K562 (cell line): ENCODE measurements at regions not wholly inside any gene's neighbourhood (a gene's known extent, or its start where the extent isn't known, plus 50 kb on each side); places are given as distances from the start of the nearest gene placed in this dataset.
A peak's percentile ranks its signal among the peaks of the same experiment; 100 is the strongest.

ENCODE experiments used
- ATF7 ChIP-seq: fragments of 450-650 bp; IDR thresholded peaks from 2 replicates; pipeline ENCODE4 v1.7.1; 2014; ENCODE audit warnings: mild to moderate bottlenecking, moderate library complexity
- BACH1 ChIP-seq: fragments of 200-800 bp; sonication (Bioruptor generic); IDR thresholded peaks from 2 replicates; pipeline ENCODE4 v1.6.1; 2016; ENCODE audit warnings: missing genetic modification characterization, missing compliant biosample characterization
- CHD1 ChIP-seq: fragments of 200-600 bp; sonication (generic); IDR thresholded peaks from one replicate; pipeline ENCODE4 v1.6.1; 2012; ENCODE audit warnings: mild to moderate bottlenecking, moderate library complexity, low read length, inconsistent platforms
- DPF2 ChIP-seq: fragments of 450-650 bp; IDR thresholded peaks from 2 replicates; pipeline ENCODE4 v1.6.1; 2016
- HMG20B ChIP-seq: fragments of 250-450 bp; sonication (Bioruptor Pico); IDR thresholded peaks from 2 replicates; pipeline ENCODE4 v1.5.0; 2021; ENCODE audit warnings: mild to moderate bottlenecking
- JUNB ChIP-seq: fragments of 450-650 bp; formaldehyde crosslinking; conservative IDR thresholded peaks from 2 replicates; pipeline ENCODE4 v1.4.0; 2020; ENCODE audit warnings: mild to moderate bottlenecking
- MEF2D ChIP-seq: conservative IDR thresholded peaks from 2 replicates; pipeline ENCODE4 v1.6.1; 2016; ENCODE audit warnings: low read depth, missing genetic modification characterization, missing compliant biosample characterization
- MTA2 ChIP-seq: fragments of 450-650 bp; IDR thresholded peaks from 2 replicates; pipeline ENCODE4 v1.6.1; 2016; ENCODE audit warnings: low read depth
- NFRKB ChIP-seq: fragments of 450-650 bp; IDR thresholded peaks from 2 replicates; pipeline ENCODE4 v1.6.1; 2016; ENCODE audit warnings: low read depth
- RBM14 ChIP-seq: fragments of 200-400 bp; formaldehyde crosslinking; IDR thresholded peaks from 2 replicates; pipeline ENCODE4 v1.6.1; 2018; ENCODE audit warnings: low read depth, mild to moderate bottlenecking, low read length, moderate library complexity, borderline replicate concordance; ENCODE audit not compliant: insufficient read depth
- SAFB ChIP-seq: fragments of 200-400 bp; formaldehyde crosslinking; IDR thresholded peaks from 2 replicates; pipeline ENCODE4 v1.6.1; 2017; ENCODE audit warnings: low read depth, low read length, borderline replicate concordance
- TRIM28 ChIP-seq: fragments of 450-650 bp; IDR thresholded peaks from 2 replicates; pipeline ENCODE4 v1.6.1; 2017
- ZBTB7A ChIP-seq: IDR thresholded peaks from 2 replicates; pipeline ENCODE4 v1.6.1; 2011; ENCODE audit warnings: low read depth, mild to moderate bottlenecking, low read length, moderate library complexity, borderline replicate concordance; ENCODE audit not compliant: control insufficient read depth
- ZNF324 ChIP-seq: fragments of 250-450 bp; sonication (Bioruptor Pico); IDR thresholded peaks from 2 replicates; pipeline ENCODE4 v1.4.0; 2020; ENCODE audit warnings: mild to moderate bottlenecking
- TF ChIP-seq, protein P1 (sequence below): fragments of 200-800 bp; sonication (Bioruptor generic); IDR thresholded peaks from 2 replicates; pipeline ENCODE4 v1.6.1; 2016; ENCODE audit warnings: missing genetic modification characterization, missing compliant biosample characterization
- TF ChIP-seq, protein P2 (sequence below): sonication (generic); formaldehyde crosslinking; IDR thresholded peaks from 2 replicates; pipeline ENCODE4 v1.8.0; 2023; ENCODE audit warnings: mild to moderate bottlenecking, missing genetic modification reagents
- TF ChIP-seq, protein P3 (sequence below), 2 experiments: fragments of 450-650 bp in 1 of 2; sonication (generic) in 1 of 2; formaldehyde crosslinking in 1 of 2; IDR thresholded peaks in 1 of 2; conservative IDR thresholded peaks in 1 of 2; 2 replicates each; pipeline versions ENCODE4 v1.6.1 to v1.8.1; 2016 to 2023; ENCODE audit warnings: mild to moderate bottlenecking in 2 of 2, moderate library complexity in 2 of 2, inconsistent platforms in 1 of 2, missing genetic modification reagents in 1 of 2
- TF ChIP-seq, protein P4 (sequence below): fragments of 250-450 bp; sonication (Bioruptor Pico); IDR thresholded peaks from 2 replicates; pipeline ENCODE4 v1.8.0; 2022; ENCODE audit warnings: moderate library complexity, mild to moderate bottlenecking, inconsistent platforms

DNA sequence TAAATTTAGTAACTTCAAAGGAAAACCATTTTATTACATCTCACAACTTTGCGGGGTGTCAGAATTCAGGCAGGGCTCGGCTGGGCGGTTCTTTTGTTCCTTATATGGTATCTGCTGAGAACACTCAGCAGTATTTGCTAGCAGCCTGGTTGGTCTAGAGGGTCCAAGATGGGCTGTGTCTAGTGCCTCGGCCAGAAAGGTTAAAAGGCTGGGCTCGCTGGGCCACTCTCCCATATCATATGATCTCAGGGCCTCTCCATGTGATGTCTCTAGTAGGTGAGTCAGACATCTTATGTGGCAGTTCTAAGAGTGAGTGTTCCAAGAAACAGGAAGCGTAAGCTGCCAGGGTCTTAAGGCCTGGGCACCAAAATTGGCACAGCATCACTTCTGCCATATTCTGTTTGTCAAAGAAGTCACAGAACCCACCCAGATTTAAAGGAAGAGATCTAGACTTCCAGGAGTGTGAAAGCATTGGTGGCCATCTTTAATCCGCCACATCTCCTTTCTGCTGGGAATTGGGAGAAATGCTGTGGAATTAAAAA is 100.9 kb upstream of the ATP6AP2 start (continued):
- TF ChIP-seq, protein P1, sequence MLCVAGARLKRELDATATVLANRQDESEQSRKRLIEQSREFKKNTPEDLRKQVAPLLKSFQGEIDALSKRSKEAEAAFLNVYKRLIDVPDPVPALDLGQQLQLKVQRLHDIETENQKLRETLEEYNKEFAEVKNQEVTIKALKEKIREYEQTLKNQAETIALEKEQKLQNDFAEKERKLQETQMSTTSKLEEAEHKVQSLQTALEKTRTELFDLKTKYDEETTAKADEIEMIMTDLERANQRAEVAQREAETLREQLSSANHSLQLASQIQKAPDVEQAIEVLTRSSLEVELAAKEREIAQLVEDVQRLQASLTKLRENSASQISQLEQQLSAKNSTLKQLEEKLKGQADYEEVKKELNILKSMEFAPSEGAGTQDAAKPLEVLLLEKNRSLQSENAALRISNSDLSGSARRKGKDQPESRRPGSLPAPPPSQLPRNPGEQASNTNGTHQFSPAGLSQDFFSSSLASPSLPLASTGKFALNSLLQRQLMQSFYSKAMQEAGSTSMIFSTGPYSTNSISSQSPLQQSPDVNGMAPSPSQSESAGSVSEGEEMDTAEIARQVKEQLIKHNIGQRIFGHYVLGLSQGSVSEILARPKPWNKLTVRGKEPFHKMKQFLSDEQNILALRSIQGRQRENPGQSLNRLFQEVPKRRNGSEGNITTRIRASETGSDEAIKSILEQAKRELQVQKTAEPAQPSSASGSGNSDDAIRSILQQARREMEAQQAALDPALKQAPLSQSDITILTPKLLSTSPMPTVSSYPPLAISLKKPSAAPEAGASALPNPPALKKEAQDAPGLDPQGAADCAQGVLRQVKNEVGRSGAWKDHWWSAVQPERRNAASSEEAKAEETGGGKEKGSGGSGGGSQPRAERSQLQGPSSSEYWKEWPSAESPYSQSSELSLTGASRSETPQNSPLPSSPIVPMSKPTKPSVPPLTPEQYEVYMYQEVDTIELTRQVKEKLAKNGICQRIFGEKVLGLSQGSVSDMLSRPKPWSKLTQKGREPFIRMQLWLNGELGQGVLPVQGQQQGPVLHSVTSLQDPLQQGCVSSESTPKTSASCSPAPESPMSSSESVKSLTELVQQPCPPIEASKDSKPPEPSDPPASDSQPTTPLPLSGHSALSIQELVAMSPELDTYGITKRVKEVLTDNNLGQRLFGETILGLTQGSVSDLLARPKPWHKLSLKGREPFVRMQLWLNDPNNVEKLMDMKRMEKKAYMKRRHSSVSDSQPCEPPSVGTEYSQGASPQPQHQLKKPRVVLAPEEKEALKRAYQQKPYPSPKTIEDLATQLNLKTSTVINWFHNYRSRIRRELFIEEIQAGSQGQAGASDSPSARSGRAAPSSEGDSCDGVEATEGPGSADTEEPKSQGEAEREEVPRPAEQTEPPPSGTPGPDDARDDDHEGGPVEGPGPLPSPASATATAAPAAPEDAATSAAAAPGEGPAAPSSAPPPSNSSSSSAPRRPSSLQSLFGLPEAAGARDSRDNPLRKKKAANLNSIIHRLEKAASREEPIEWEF (CRISPR knock-in tag) = no peak
- TF ChIP-seq CHD1 (no peak), JUNB (no peak), TRIM28 (no peak), MTA2 (no peak), NFRKB (peak; percentile 36; the same call in 1 of the 2 replicates), BACH1 (tag) (peak; percentile 73; the same call in 1 of the 2 replicates), HMG20B (CRISPR knock-in tag) (no peak), ATF7 (peak; percentile 20; the same call in 1 of the 2 replicates), DPF2 (no peak), RBM14 (no peak), ZNF324 (CRISPR knock-in tag) (no peak), SAFB (no peak), ZBTB7A (no peak), MEF2D (tag) (peak; percentile 46; the same call in 1 of the 2 replicates)
- TF ChIP-seq, protein P2, sequence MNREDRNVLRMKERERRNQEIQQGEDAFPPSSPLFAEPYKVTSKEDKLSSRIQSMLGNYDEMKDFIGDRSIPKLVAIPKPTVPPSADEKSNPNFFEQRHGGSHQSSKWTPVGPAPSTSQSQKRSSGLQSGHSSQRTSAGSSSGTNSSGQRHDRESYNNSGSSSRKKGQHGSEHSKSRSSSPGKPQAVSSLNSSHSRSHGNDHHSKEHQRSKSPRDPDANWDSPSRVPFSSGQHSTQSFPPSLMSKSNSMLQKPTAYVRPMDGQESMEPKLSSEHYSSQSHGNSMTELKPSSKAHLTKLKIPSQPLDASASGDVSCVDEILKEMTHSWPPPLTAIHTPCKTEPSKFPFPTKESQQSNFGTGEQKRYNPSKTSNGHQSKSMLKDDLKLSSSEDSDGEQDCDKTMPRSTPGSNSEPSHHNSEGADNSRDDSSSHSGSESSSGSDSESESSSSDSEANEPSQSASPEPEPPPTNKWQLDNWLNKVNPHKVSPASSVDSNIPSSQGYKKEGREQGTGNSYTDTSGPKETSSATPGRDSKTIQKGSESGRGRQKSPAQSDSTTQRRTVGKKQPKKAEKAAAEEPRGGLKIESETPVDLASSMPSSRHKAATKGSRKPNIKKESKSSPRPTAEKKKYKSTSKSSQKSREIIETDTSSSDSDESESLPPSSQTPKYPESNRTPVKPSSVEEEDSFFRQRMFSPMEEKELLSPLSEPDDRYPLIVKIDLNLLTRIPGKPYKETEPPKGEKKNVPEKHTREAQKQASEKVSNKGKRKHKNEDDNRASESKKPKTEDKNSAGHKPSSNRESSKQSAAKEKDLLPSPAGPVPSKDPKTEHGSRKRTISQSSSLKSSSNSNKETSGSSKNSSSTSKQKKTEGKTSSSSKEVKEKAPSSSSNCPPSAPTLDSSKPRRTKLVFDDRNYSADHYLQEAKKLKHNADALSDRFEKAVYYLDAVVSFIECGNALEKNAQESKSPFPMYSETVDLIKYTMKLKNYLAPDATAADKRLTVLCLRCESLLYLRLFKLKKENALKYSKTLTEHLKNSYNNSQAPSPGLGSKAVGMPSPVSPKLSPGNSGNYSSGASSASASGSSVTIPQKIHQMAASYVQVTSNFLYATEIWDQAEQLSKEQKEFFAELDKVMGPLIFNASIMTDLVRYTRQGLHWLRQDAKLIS (CRISPR knock-in tag) = no peak
- TF ChIP-seq, protein P3, sequence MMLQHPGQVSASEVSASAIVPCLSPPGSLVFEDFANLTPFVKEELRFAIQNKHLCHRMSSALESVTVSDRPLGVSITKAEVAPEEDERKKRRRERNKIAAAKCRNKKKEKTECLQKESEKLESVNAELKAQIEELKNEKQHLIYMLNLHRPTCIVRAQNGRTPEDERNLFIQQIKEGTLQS (IDR thresholded peaks at IDR 0.05) = peak; percentile 68
- TF ChIP-seq, protein P3 (CRISPR knock-in tag; conservative IDR thresholded peaks at IDR 0.05) = no peak
- TF ChIP-seq, protein P4, sequence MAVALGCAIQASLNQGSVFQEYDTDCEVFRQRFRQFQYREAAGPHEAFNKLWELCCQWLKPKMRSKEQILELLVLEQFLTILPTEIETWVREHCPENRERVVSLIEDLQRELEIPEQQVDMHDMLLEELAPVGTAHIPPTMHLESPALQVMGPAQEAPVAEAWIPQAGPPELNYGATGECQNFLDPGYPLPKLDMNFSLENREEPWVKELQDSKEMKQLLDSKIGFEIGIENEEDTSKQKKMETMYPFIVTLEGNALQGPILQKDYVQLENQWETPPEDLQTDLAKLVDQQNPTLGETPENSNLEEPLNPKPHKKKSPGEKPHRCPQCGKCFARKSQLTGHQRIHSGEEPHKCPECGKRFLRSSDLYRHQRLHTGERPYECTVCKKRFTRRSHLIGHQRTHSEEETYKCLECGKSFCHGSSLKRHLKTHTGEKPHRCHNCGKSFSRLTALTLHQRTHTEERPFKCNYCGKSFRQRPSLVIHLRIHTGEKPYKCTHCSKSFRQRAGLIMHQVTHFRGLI = no peak
